ENCODE measurements at regions not wholly inside any gene's neighbourhood (a gene's known extent, or its start where the extent isn't known, plus 50 kb on each side); places are given as distances from the start of the nearest gene placed in this dataset.
A peak's percentile ranks its signal among the peaks of the same experiment; 100 is the strongest.

DNA sequence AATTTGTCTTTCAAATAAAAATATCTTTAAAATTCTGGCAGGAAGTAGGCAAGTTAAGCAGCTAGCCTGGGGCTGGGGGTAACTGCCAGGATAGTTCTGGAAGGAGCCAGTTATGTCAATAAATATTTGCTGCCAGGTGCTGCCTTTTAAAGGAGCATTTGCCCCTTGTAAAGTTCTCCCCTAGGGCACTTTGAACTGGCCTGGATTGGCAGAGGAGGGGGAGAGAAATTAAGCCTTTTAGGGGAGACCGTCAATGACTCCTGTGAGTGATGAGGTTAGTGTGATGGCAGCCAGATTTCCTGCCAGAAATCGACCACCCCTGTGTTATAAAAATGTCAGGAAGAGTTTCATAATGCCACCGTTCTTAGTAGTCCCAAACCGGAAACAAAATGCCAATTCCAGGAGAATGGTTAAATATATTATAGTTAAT is 89.8 kb upstream of the ELL2 start:
- Histone ChIP-seq H3K4me1 (ENCODE audit: control insufficient read depth, insufficient read depth, low read length) (no peaks in the 10 kb centered on the region), H3K36me3 (ENCODE audit: control insufficient read depth, insufficient read depth, low read length) (no peaks in the 10 kb centered on the region), H3K9me3 (ENCODE audit: control insufficient read depth, insufficient read depth, low read depth, low read length) (no peaks in the 10 kb centered on the region), H3K4me3 (ENCODE audit: low read depth in 2 of 2, low read length in 2 of 2) (no peak overlapping the region), H3K27ac (ENCODE audit: low read length) (peak overlapping the region; percentile 59; the same call in 1 of the 2 replicates), H3K27me3 (ENCODE audit: control insufficient read depth, insufficient read depth, low read length) (no peaks in the 10 kb centered on the region)
- intact Hi-C loops (cut with micrococcal nuclease; ENCODE audit: unreplicated experiment): no loop called here
- ChIA-PET POLR2A (no interaction called here), CTCF (no interaction called here)
- in situ Hi-C loops (cut with HindIII; ENCODE audit: low pct_unique_long_range_greater_than_20kb, low sequenced_read_pairs): no loop called here
- no peak for ATAC-seq
- BruUV-seq (replicated peaks): no TSS peak
- no peak for TF ChIP-seq POLR2AphosphoS5 (IDR thresholded peaks at IDR 0.05; ENCODE audit: low read depth, low read length)
- TF ChIP-seq TCF7L2 (IDR thresholded peaks at IDR 0.05; ENCODE audit: low read depth, low read length): 0 out of 2 replicates have a peak, but pooled peaks have one; percentile 42
- TF ChIP-seq SIN3A (IDR thresholded peaks at IDR 0.05; ENCODE audit: borderline replicate concordance, insufficient read depth, low read depth, low read length): no peak
- no peak for DNase-seq (ENCODE audit: low read depth, low spot score)

DNA sequence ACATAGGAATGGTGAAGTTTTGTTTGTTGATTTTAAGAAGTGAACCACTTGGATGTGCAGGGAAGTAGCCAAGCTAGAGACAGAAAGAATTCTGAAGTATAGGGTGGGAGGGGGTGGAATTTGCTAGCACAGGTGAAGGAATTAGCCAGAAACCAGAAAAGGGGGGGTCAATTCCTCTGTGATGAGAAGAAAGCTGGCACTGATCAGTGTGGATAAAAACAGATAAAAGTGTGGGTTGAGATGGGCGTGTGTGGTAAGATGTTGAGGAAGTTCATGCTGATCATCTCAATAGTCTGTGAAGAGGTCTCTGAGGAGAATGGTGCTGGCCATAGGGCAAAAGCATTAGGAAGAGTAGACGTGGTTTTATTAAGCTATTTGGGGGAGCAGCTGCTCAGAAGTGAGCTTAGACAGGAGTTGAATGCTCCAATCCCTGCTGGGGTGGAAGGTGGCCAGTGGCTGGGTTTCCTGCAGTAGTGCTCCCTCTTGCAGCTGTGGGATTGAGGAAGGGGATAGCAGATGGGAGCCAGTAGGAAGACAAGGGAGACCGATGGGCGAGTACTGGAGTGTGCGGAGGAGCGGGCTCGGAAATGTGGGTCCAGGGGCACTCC is 88.7 kb upstream of the ELL2 start:
- POLR2A ChIA-PET: no interaction called here
- in situ Hi-C loops (cut with HindIII; ENCODE audit: low pct_unique_long_range_greater_than_20kb, low sequenced_read_pairs): no loop called here
- ATAC-seq: no peak

More for the DNA sequence above, 88.7 kb upstream of the ELL2 start:
- CTCF ChIA-PET: no interaction called here
- no peaks in the 10 kb centered on the region for H3K4me1 ChIP-seq (ENCODE audit: control insufficient read depth, insufficient read depth, low read length)
- no peaks in the 10 kb centered on the region for H3K36me3 ChIP-seq (ENCODE audit: control insufficient read depth, insufficient read depth, low read length)
- H3K27ac ChIP-seq (ENCODE audit: low read length): peak overlapping the region; percentile 18; the same call in 1 of the 2 replicates
- H3K4me3 ChIP-seq (ENCODE audit: low read depth in 2 of 2, low read length in 2 of 2): no peak overlapping the region
- no peak for DNase-seq (ENCODE audit: low read depth, low spot score)
- BruUV-seq (replicated peaks): no TSS peak
- intact Hi-C loops (cut with micrococcal nuclease; ENCODE audit: unreplicated experiment): no loop called here
- H3K9me3 ChIP-seq (ENCODE audit: control insufficient read depth, insufficient read depth, low read depth, low read length): no peaks in the 10 kb centered on the region
- no peaks in the 10 kb centered on the region for H3K27me3 ChIP-seq (ENCODE audit: control insufficient read depth, insufficient read depth, low read length)
- TF ChIP-seq CTCF (IDR thresholded peaks at IDR 0.05) (no peak), POLR2AphosphoS5 (IDR thresholded peaks at IDR 0.05; ENCODE audit: low read depth, low read length) (no peak), TCF7L2 (IDR thresholded peaks at IDR 0.05; ENCODE audit: low read depth, low read length) (no peak), SIN3A (IDR thresholded peaks at IDR 0.05; ENCODE audit: borderline replicate concordance, insufficient read depth, low read depth, low read length) (no peak), REST (IDR thresholded peaks at IDR 0.05; ENCODE audit: insufficient read depth in 1 of 2, low read depth in 2 of 2, low read length in 1 of 2) (no peak)
